SK-N-SH (cell line): ENCODE measurements at regions not wholly inside any gene's neighbourhood (a gene's known extent, or its start where the extent isn't known, plus 50 kb on each side); places are given as distances from the start of the nearest gene placed in this dataset.

Experiments
- ELF1 ChIP-seq: IDR thresholded peaks from 2 replicates; pipeline ENCODE4 v1.4.0; 2012
- POLR2AphosphoS5 ChIP-seq: IDR thresholded peaks from 2 replicates; pipeline ENCODE4 v1.6.1; 2012; ENCODE audit warnings: low read depth, low read length
- RCOR1 ChIP-seq: fragments of 150-350 bp; IDR thresholded peaks from 2 replicates; pipeline ENCODE4 v1.6.1; 2017; ENCODE audit warnings: antibody characterized with exemption, low read length
- TF ChIP-seq, protein P1 (sequence below): fragments of 200-600 bp; sonication (generic); IDR thresholded peaks from 2 replicates; pipeline ENCODE4 v1.6.1; 2017; ENCODE audit warnings: antibody characterized with exemption, mild to moderate bottlenecking, moderate library complexity

DNA sequence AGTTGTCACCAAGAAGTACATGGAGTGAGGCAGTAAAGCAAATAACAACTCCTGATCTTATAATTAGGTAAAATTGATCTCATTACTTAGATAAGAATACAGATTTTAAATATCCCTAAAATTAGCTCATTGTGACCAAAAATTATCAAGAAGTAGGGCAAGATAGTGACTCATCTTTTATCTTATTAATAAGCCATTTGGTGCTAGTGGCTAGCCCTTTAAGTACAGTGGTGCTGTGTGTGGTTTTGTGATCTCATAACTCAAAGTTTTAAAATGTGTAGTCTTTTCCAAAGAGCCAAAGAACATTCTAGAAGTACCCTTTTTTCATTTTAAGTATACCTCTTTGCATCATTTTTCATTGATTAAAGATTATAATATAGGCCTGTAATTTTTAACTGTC lies 569.4 kb upstream of the SETBP1 start:
- TF ChIP-seq ELF1 (no peak), POLR2AphosphoS5 (no peak), RCOR1 (no peak)
- TF ChIP-seq, protein P1, sequence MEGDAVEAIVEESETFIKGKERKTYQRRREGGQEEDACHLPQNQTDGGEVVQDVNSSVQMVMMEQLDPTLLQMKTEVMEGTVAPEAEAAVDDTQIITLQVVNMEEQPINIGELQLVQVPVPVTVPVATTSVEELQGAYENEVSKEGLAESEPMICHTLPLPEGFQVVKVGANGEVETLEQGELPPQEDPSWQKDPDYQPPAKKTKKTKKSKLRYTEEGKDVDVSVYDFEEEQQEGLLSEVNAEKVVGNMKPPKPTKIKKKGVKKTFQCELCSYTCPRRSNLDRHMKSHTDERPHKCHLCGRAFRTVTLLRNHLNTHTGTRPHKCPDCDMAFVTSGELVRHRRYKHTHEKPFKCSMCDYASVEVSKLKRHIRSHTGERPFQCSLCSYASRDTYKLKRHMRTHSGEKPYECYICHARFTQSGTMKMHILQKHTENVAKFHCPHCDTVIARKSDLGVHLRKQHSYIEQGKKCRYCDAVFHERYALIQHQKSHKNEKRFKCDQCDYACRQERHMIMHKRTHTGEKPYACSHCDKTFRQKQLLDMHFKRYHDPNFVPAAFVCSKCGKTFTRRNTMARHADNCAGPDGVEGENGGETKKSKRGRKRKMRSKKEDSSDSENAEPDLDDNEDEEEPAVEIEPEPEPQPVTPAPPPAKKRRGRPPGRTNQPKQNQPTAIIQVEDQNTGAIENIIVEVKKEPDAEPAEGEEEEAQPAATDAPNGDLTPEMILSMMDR = no peak
